ENCODE measurements at regions not wholly inside any gene's neighbourhood (a gene's known extent, or its start where the extent isn't known, plus 50 kb on each side); places are given as distances from the start of the nearest gene placed in this dataset.

- DNase-seq (ENCODE audit: low spot score): no peak
- no peak for TF ChIP-seq CTCF (IDR thresholded peaks at IDR 0.05)
- no peak for ATAC-seq (ENCODE audit: low FRiP score)
Observed at GRCh38 chr3:150054635-150055034, 83.9 kb upstream of the PFN2 start.

- ATAC-seq (ENCODE audit: low FRiP score) (no peak), DNase-seq (ENCODE audit: low spot score) (no peak)
- no peak for TF ChIP-seq CTCF (IDR thresholded peaks at IDR 0.05)
Observed at GRCh38 chr3:150050510-150050909, 79.8 kb upstream of the PFN2 start.

GRCh38 chr3:150049317-150049716, 78.6 kb upstream of the PFN2 start:
- no peak for TF ChIP-seq CTCF (IDR thresholded peaks at IDR 0.05)
- DNase-seq (ENCODE audit: low spot score) (no peak), ATAC-seq (ENCODE audit: low FRiP score) (no peak)

GRCh38 chr3:150041877-150042276, 71.2 kb upstream of the PFN2 start:
- DNase-seq (ENCODE audit: low spot score) (no peak), ATAC-seq (ENCODE audit: low FRiP score) (no peak)
- no peak for TF ChIP-seq CTCF (IDR thresholded peaks at IDR 0.05)

GRCh38 chr3:150040097-150040496, 69.4 kb upstream of the PFN2 start:
- ATAC-seq (ENCODE audit: low FRiP score) (no peak), DNase-seq (ENCODE audit: low spot score) (no peak)
- no peak for TF ChIP-seq CTCF (IDR thresholded peaks at IDR 0.05)

GRCh38 chr3:150038830-150039229, 68.1 kb upstream of the PFN2 start:
- TF ChIP-seq CTCF (IDR thresholded peaks at IDR 0.05): no peak
- DNase-seq (ENCODE audit: low spot score) (no peak), ATAC-seq (ENCODE audit: low FRiP score) (no peak)

GRCh38 chr3:150036780-150037179, 66.1 kb upstream of the PFN2 start:
- ATAC-seq (ENCODE audit: low FRiP score) (no peak), DNase-seq (ENCODE audit: low spot score) (no peak)
- TF ChIP-seq CTCF (IDR thresholded peaks at IDR 0.05): no peak

Data from omental fat pad (tissue), 3 donors.